PC-9 (cell line): ENCODE measurements at regions not wholly inside any gene's neighbourhood (a gene's known extent, or its start where the extent isn't known, plus 50 kb on each side); places are given as distances from the start of the nearest gene placed in this dataset.

Experiments
- BruUV-seq: library from RNA; stranded (reverse); fragments of 400-500 nt; replicated peaks from 2 replicates; lab custom pipeline; 2021; lab: Mats Ljungman, UMichigan
- CTCF ChIA-PET: fragments of 300-600 bp; sonication (Branson Sonifier 250); formaldehyde crosslinking; loops from one replicate; lab custom pipeline; 2022; ENCODE audit warnings: antibody characterized with exemption; lab: Charles Lee
- POLR2A ChIA-PET: fragments of 300-600 bp; sonication (Branson Sonifier 250); formaldehyde crosslinking; loops from one replicate; lab custom pipeline; 2022; ENCODE audit warnings: antibody characterized with exemption; ENCODE audit not compliant: unreplicated experiment; lab: Charles Lee
- DNase-seq, 2 experiments: peaks; one replicate each; pipeline versions ENCODE4 v3.0.0 to v3.0.0-alpha.2; 2015 to 2022; ENCODE audit warnings: mixed read lengths in 1 of 2
- H2AFZ ChIP-seq: fragments of 200-600 bp; sonication (generic); 2 replicates; pipeline ENCODE4 v1.8.1; 2017; ENCODE audit warnings: antibody characterized with exemption
- H3F3A ChIP-seq: fragments of 200-600 bp; sonication (generic); 2 replicates; pipeline ENCODE4 v1.8.1; 2017; ENCODE audit warnings: antibody characterized with exemption, mild to moderate bottlenecking, low read depth; ENCODE audit not compliant: insufficient read depth
- H3K27ac ChIP-seq: fragments of 200-600 bp; sonication (generic); 2 replicates; pipeline ENCODE4 v1.6.1; 2016; ENCODE audit warnings: mixed run types
- H3K27me3 ChIP-seq: fragments of 200-600 bp; sonication (generic); 2 replicates; pipeline ENCODE4 v1.6.1; 2016; ENCODE audit warnings: low read depth, mixed run types; ENCODE audit not compliant: insufficient read depth
- H3K36me3 ChIP-seq: fragments of 200-600 bp; sonication (generic); 2 replicates; pipeline ENCODE4 v1.6.1; 2016; ENCODE audit warnings: low read depth, mixed run types
- H3K4me1 ChIP-seq: fragments of 200-600 bp; sonication (generic); replicated peaks from 2 replicates; pipeline ENCODE4 v1.6.1; 2016; ENCODE audit warnings: mixed run types; ENCODE audit not compliant: insufficient read depth
- H3K4me2 ChIP-seq: fragments of 200-600 bp; sonication (generic); 2 replicates; pipeline ENCODE4 v1.6.1; 2017; ENCODE audit warnings: mixed run types
- H3K4me3 ChIP-seq: fragments of 200-600 bp; sonication (generic); 2 replicates; pipeline ENCODE4 v1.6.1; 2016; ENCODE audit warnings: mixed run types
- H3K79me2 ChIP-seq: fragments of 200-600 bp; sonication (generic); 2 replicates; pipeline ENCODE4 v1.6.1; 2017; ENCODE audit warnings: low read depth, mixed run types
- H3K9me2 ChIP-seq: fragments of 200-600 bp; sonication (generic); 2 replicates; pipeline ENCODE4 v1.8.1; 2017; ENCODE audit warnings: mild to moderate bottlenecking; ENCODE audit not compliant: insufficient read depth
- H3K9me3 ChIP-seq: fragments of 200-600 bp; sonication (generic); 2 replicates; pipeline ENCODE4 v1.8.1; 2016; ENCODE audit warnings: low read depth; ENCODE audit not compliant: insufficient read depth
- H4K20me1 ChIP-seq: fragments of 200-600 bp; sonication (generic); 2 replicates; pipeline ENCODE4 v1.8.1; 2017; ENCODE audit not compliant: insufficient read depth
- CTCF ChIP-seq: fragments of 200-600 bp; sonication (generic); conservative IDR thresholded peaks from 2 replicates; pipeline ENCODE4 v1.6.1; 2017; ENCODE audit warnings: mixed run types, antibody characterized with exemption, mild to moderate bottlenecking, moderate library complexity
- EZH2 ChIP-seq: fragments of 200-600 bp; sonication (generic); IDR thresholded peaks from 2 replicates; pipeline ENCODE4 v1.8.0; 2017; ENCODE audit warnings: antibody characterized with exemption, low read depth
- intact Hi-C: fragments of 100-400 bp; cut with micrococcal nuclease; formaldehyde crosslinking; loops from one replicate; pipeline ENCODE4 v1.10.0; 2022; ENCODE audit not compliant: unreplicated experiment

DNA sequence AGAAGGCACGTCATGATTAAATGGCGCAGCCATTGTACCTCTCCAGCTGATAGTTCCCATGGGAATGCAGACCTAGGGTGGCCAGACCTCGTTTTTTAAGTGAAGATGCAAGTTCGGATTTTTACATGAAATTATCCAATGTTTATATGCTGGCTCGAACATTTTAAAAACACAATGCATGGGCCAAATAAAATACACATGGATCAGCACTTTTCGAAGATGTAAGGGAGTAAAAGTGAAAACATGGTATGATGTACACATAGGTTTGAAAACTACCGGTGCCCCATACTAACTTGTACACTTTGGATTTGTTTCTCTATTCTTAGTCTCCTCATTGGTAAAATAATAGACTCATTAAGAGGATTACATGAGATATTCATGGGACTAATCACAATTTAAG, 412.5 kb upstream of the CCNG1 start:
- DNase-seq: no peak
- Histone ChIP-seq H3K27me3 (no peaks in the 10 kb centered on the region), H4K20me1 (no peaks in the 10 kb centered on the region), H3K4me2 (no peak overlapping the region), H3K4me1 (no peaks in the 10 kb centered on the region), H3K4me3 (no peak overlapping the region), H3K9me2 (no peaks in the 10 kb centered on the region), H3K9me3 (no peaks in the 10 kb centered on the region), H3K27ac (no peak overlapping the region), H3K36me3 (no peaks in the 10 kb centered on the region), H3F3A (no peaks in the 10 kb centered on the region), H3K79me2 (no peaks in the 10 kb centered on the region), H2AFZ (no peak overlapping the region)
- POLR2A ChIA-PET: no interaction called here
- intact Hi-C loops: no loop called here
- CTCF ChIA-PET: no interaction called here
- no TSS peak for BruUV-seq
- no peak for TF ChIP-seq CTCF

- BruUV-seq: no TSS peak
- intact Hi-C loops: no loop called here
- Histone ChIP-seq H3K79me2 (no peaks in the 10 kb centered on the region), H3K4me2 (no peak overlapping the region), H2AFZ (no peak overlapping the region), H3K36me3 (no peaks in the 10 kb centered on the region), H3K27ac (no peak overlapping the region), H3K27me3 (no peaks in the 10 kb centered on the region), H3K4me3 (no peak overlapping the region), H3K9me3 (no peaks in the 10 kb centered on the region), H3K4me1 (no peaks in the 10 kb centered on the region), H3F3A (no peaks in the 10 kb centered on the region), H4K20me1 (no peaks in the 10 kb centered on the region), H3K9me2 (no peaks in the 10 kb centered on the region)
- POLR2A ChIA-PET: no interaction called here
- TF ChIP-seq CTCF: no peak
- no peak for TF ChIP-seq EZH2
- CTCF ChIA-PET: no interaction called here
- DNase-seq: no peak
These were observed 403.7 kb upstream of the CCNG1 start for GRCh38 chr5:163033656-163034055.

GRCh38 chr5:163041254-163041653, 396.1 kb upstream of the CCNG1 start:
- no TSS peak for BruUV-seq
- Histone ChIP-seq H3K36me3 (no peaks in the 10 kb centered on the region), H3K4me2 (no peak overlapping the region), H3K27me3 (no peaks in the 10 kb centered on the region), H3K4me3 (no peak overlapping the region), H3K9me2 (no peaks in the 10 kb centered on the region; the same call in 1 of the 2 replicates), H3K27ac (no peak overlapping the region), H2AFZ (no peak overlapping the region), H3K4me1 (no peaks in the 10 kb centered on the region), H3K9me3 (no peaks in the 10 kb centered on the region), H3F3A (no peaks in the 10 kb centered on the region), H4K20me1 (no peaks in the 10 kb centered on the region), H3K79me2 (no peaks in the 10 kb centered on the region)
- CTCF ChIA-PET: no interaction called here
- TF ChIP-seq CTCF (no peak), EZH2 (no peak)
- DNase-seq: no peak
- POLR2A ChIA-PET: no interaction called here
- intact Hi-C loops: no loop called here
